ENCODE measurements at regions not wholly inside any gene's neighbourhood (a gene's known extent, or its start where the extent isn't known, plus 50 kb on each side); places are given as distances from the start of the nearest gene placed in this dataset.

- POLR2A ChIA-PET: no interaction called here
- Histone ChIP-seq H3K36me3 (replicated peaks in 1 of 2; ENCODE audit: control extremely low read depth in 1 of 2, control insufficient read depth in 1 of 2, extremely low read depth in 1 of 2, insufficient read depth in 2 of 2, low read length in 1 of 2) (no peaks in the 10 kb centered on the region), H3K9ac (ENCODE audit: low read length) (no peak overlapping the region), H3K4me1 (ENCODE audit: control insufficient read depth in 2 of 2, insufficient read depth in 2 of 2, low read length in 2 of 2) (peaks cover 0 to 6% of the 10 kb centered on the region in 2 donors), H2AFZ (ENCODE audit: insufficient read depth, low read depth, low read length, poor library complexity, severe bottlenecking) (no peak overlapping the region), H3K27me3 (replicated peaks in 1 of 4; ENCODE audit: control extremely low read depth in 1 of 4, control insufficient read depth in 3 of 4, insufficient read depth in 4 of 4, low read length in 3 of 4) (no peaks in the 10 kb centered on the region), H3K9me3 (ENCODE audit: control extremely low read depth in 1 of 3, control insufficient read depth in 2 of 3, insufficient read depth in 1 of 3, low read length in 2 of 3) (no peaks in the 10 kb centered on the region), H3K4me3 (ENCODE audit: control extremely low read depth in 1 of 5, extremely low read depth in 1 of 5, insufficient read depth in 1 of 5, low read depth in 2 of 5, low read length in 4 of 5) (no peak overlapping the region), H3K27ac (ENCODE audit: low read length in 2 of 2) (no peak overlapping the region), H3K79me2 (ENCODE audit: control insufficient read depth, insufficient read depth, low read length) (no peaks in the 10 kb centered on the region), H4K20me1 (ENCODE audit: control insufficient read depth, insufficient read depth, low read length, poor library complexity, severe bottlenecking) (no peaks in the 10 kb centered on the region), H3K4me2 (replicated peaks; ENCODE audit: low read depth, low read length, poor library complexity, severe bottlenecking) (no peak overlapping the region)
- Mint-ChIP-seq H3K4me3 (no peak overlapping the region), H3K9me3 (ENCODE audit: insufficient read depth) (no peaks in the 10 kb centered on the region), H3K27ac (no peak overlapping the region), H3K27me3 (no peaks in the 10 kb centered on the region), H3K4me1 (no peaks in the 10 kb centered on the region)
- CTCF ChIA-PET: no interaction called here
- TF ChIP-seq EZH2 (IDR thresholded peaks at IDR 0.05; ENCODE audit: borderline replicate concordance, insufficient read depth, low read depth, low read length, poor library complexity, severe bottlenecking): no peak
- TF ChIP-seq CTCF (IDR thresholded peaks at IDR 0.05): no peak
- ATAC-seq (ENCODE audit: low read depth) (no peak), DNase-seq (no peak)
- 43% methylated on average over 2 of the region's 3 CpGs for WGBS (ENCODE audit: insufficient coverage)
- intact Hi-C loops (cut with micrococcal nuclease): no loop called here
Observed at GRCh38 chr2:126041391-126042047, 614.4 kb upstream of the GYPC start.

GRCh38 chr2:126042089-126042488 is 613.9 kb upstream of the GYPC start:
- DNase-seq (no peak), ATAC-seq (ENCODE audit: low read depth) (no peak)
- Mint-ChIP-seq H3K27me3 (no peaks in the 10 kb centered on the region), H3K4me3 (no peak overlapping the region), H3K27ac (no peak overlapping the region), H3K4me1 (no peaks in the 10 kb centered on the region), H3K9me3 (ENCODE audit: insufficient read depth) (no peaks in the 10 kb centered on the region)
- Histone ChIP-seq H3K79me2 (ENCODE audit: control insufficient read depth, insufficient read depth, low read length) (no peaks in the 10 kb centered on the region), H3K27ac (ENCODE audit: low read length in 2 of 2) (no peak overlapping the region), H3K9me3 (ENCODE audit: control extremely low read depth in 1 of 3, control insufficient read depth in 2 of 3, insufficient read depth in 1 of 3, low read length in 2 of 3) (no peaks in the 10 kb centered on the region), H3K36me3 (replicated peaks in 1 of 2; ENCODE audit: control extremely low read depth in 1 of 2, control insufficient read depth in 1 of 2, extremely low read depth in 1 of 2, insufficient read depth in 2 of 2, low read length in 1 of 2) (no peaks in the 10 kb centered on the region), H3K4me3 (ENCODE audit: control extremely low read depth in 1 of 5, extremely low read depth in 1 of 5, insufficient read depth in 1 of 5, low read depth in 2 of 5, low read length in 4 of 5) (no peak overlapping the region), H3K27me3 (replicated peaks in 1 of 4; ENCODE audit: control extremely low read depth in 1 of 4, control insufficient read depth in 3 of 4, insufficient read depth in 4 of 4, low read length in 3 of 4) (no peaks in the 10 kb centered on the region), H3K4me1 (ENCODE audit: control insufficient read depth in 2 of 2, insufficient read depth in 2 of 2, low read length in 2 of 2) (peaks cover 0 to 6% of the 10 kb centered on the region in 2 donors), H3K9ac (ENCODE audit: low read length) (no peak overlapping the region), H2AFZ (ENCODE audit: insufficient read depth, low read depth, low read length, poor library complexity, severe bottlenecking) (no peak overlapping the region), H3K4me2 (replicated peaks; ENCODE audit: low read depth, low read length, poor library complexity, severe bottlenecking) (no peak overlapping the region), H4K20me1 (ENCODE audit: control insufficient read depth, insufficient read depth, low read length, poor library complexity, severe bottlenecking) (no peaks in the 10 kb centered on the region)
- intact Hi-C loops (cut with micrococcal nuclease): no loop called here
- ChIA-PET CTCF (no interaction called here), POLR2A (no interaction called here)
- TF ChIP-seq EZH2 (IDR thresholded peaks at IDR 0.05; ENCODE audit: borderline replicate concordance, insufficient read depth, low read depth, low read length, poor library complexity, severe bottlenecking) (no peak), CTCF (IDR thresholded peaks at IDR 0.05) (no peak)
